WTC11 (cell line): ENCODE measurements at regions not wholly inside any gene's neighbourhood (a gene's known extent, or its start where the extent isn't known, plus 50 kb on each side); places are given as distances from the start of the nearest gene placed in this dataset.

Source experiments
- CBFB ChIP-seq: sonication (generic); formaldehyde crosslinking; IDR thresholded peaks from 2 replicates; pipeline ENCODE4 v1.8.1; 2022; ENCODE audit warnings: mild to moderate bottlenecking, low read depth, missing genetic modification reagents
- CTCF ChIP-seq: fragments of 200-600 bp; IDR thresholded peaks from 2 replicates; pipeline ENCODE4 v1.8.0; 2022; ENCODE audit warnings: antibody characterized with exemption
- OVOL2 ChIP-seq: fragments of 250-450 bp; sonication (Bioruptor Pico); IDR thresholded peaks from 2 replicates; pipeline ENCODE4 v1.9.0; 2021; ENCODE audit warnings: mild to moderate bottlenecking, borderline replicate concordance
- USF2 ChIP-seq: sonication (generic); formaldehyde crosslinking; IDR thresholded peaks from 2 replicates; pipeline ENCODE4 v1.8.1; 2023; ENCODE audit warnings: mild to moderate bottlenecking, missing genetic modification reagents, moderate library complexity
- TF ChIP-seq, protein P1 (sequence below): sonication (generic); formaldehyde crosslinking; IDR thresholded peaks from 2 replicates; pipeline ENCODE4 v1.8.1; 2023; ENCODE audit warnings: mild to moderate bottlenecking, missing genetic modification reagents

GRCh38 chr18:55875371-55875901 is 287.4 kb upstream of the TCF4 start:
- TF ChIP-seq CTCF (no peak), OVOL2 (CRISPR knock-in tag) (no peak), USF2 (CRISPR knock-in tag) (no peak), CBFB (no peak)
- TF ChIP-seq, protein P1, sequence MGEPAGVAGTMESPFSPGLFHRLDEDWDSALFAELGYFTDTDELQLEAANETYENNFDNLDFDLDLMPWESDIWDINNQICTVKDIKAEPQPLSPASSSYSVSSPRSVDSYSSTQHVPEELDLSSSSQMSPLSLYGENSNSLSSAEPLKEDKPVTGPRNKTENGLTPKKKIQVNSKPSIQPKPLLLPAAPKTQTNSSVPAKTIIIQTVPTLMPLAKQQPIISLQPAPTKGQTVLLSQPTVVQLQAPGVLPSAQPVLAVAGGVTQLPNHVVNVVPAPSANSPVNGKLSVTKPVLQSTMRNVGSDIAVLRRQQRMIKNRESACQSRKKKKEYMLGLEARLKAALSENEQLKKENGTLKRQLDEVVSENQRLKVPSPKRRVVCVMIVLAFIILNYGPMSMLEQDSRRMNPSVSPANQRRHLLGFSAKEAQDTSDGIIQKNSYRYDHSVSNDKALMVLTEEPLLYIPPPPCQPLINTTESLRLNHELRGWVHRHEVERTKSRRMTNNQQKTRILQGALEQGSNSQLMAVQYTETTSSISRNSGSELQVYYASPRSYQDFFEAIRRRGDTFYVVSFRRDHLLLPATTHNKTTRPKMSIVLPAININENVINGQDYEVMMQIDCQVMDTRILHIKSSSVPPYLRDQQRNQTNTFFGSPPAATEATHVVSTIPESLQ (CRISPR knock-in tag) = no peak
